ENCODE measurements at regions not wholly inside any gene's neighbourhood (a gene's known extent, or its start where the extent isn't known, plus 50 kb on each side); places are given as distances from the start of the nearest gene placed in this dataset.

DNA sequence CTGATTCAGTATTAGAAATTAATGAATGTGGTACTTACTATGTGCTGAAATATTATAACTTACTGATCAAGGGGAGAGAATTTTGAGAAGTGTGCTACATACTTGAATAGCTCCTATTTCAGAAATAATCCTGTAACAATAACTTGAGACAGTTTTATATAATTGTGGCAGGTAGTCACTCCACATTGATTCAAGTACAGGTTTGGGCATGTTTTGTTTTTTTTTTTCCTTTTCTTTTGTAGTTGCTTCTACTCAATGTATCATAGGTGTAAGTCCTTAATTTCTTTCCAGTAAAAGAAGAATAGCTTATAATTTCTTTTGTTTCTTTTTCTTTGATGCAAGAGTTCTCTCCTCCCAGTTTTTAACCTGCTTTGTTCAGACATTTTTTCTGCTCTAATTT lies 86.1 kb upstream of the ADGRL2 start:
- Histone ChIP-seq H3K36me3 (ENCODE audit: insufficient read depth, low read length) (no peaks in the 10 kb centered on the region), H3K9me3 (ENCODE audit: low read length) (no peaks in the 10 kb centered on the region), H3K4me1 (ENCODE audit: insufficient read depth, low read length) (no peaks in the 10 kb centered on the region), H3K9ac (ENCODE audit: low read length) (no peak overlapping the region), H3K4me3 (ENCODE audit: low read depth in 1 of 2, low read length in 2 of 2) (no peak overlapping the region), H3K27me3 (ENCODE audit: control insufficient read depth in 1 of 2, insufficient read depth in 2 of 2, low read length in 2 of 2) (no peaks in the 10 kb centered on the region), H3K27ac (ENCODE audit: low read depth, low read length) (no peak overlapping the region)

- no peak overlapping the region for H3K4me3 ChIP-seq (ENCODE audit: low read depth in 1 of 2, low read length in 2 of 2)
- no peak overlapping the region for H3K27ac ChIP-seq (ENCODE audit: low read depth, low read length)
- no peaks in the 10 kb centered on the region for H3K4me1 ChIP-seq (ENCODE audit: insufficient read depth, low read length)
- no peaks in the 10 kb centered on the region for H3K36me3 ChIP-seq (ENCODE audit: insufficient read depth, low read length)
- no peaks in the 10 kb centered on the region for H3K9me3 ChIP-seq (ENCODE audit: low read length)
- no peaks in the 10 kb centered on the region for H3K27me3 ChIP-seq (ENCODE audit: control insufficient read depth in 1 of 2, insufficient read depth in 2 of 2, low read length in 2 of 2)
- no peak overlapping the region for H3K9ac ChIP-seq (ENCODE audit: low read length)
These were observed 88.3 kb upstream of the ADGRL2 start for GRCh38 chr1:81712425-81712824.

- Histone ChIP-seq H3K27ac (ENCODE audit: low read depth, low read length) (no peak overlapping the region), H3K4me3 (ENCODE audit: low read depth in 1 of 2, low read length in 2 of 2) (no peak overlapping the region), H3K27me3 (ENCODE audit: control insufficient read depth in 1 of 2, insufficient read depth in 2 of 2, low read length in 2 of 2) (no peaks in the 10 kb centered on the region), H3K9ac (ENCODE audit: low read length) (no peak overlapping the region), H3K4me1 (ENCODE audit: insufficient read depth, low read length) (no peaks in the 10 kb centered on the region), H3K9me3 (ENCODE audit: low read length) (no peaks in the 10 kb centered on the region), H3K36me3 (ENCODE audit: insufficient read depth, low read length) (no peaks in the 10 kb centered on the region)
These were observed 89.9 kb upstream of the ADGRL2 start for GRCh38 chr1:81710857-81711256.

DNA sequence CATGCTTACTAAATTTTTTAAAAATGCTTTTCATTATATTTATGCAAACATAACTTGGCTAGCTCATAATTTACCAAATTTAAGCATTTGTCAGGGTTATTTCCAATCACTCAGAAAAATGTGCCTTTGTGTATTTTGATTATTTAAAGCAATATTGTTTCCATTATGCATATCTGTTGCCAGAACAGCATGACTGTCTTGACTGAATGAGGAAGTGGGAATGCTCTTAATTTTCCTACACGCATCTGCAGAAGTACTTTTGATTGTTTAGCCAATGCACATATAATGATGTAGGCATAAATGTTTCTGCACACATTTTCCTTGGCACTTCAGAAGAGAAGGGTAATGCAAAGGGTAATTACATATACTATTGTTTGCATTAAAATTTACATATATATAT lies 92.5 kb upstream of the ADGRL2 start:
- no peak overlapping the region for H3K4me3 ChIP-seq (ENCODE audit: low read depth in 1 of 2, low read length in 2 of 2)
- H3K9me3 ChIP-seq (ENCODE audit: low read length) = no peaks in the 10 kb centered on the region
- no peak overlapping the region for H3K27ac ChIP-seq (ENCODE audit: low read depth, low read length)
- H3K9ac ChIP-seq (ENCODE audit: low read length) = no peak overlapping the region
- no peaks in the 10 kb centered on the region for H3K4me1 ChIP-seq (ENCODE audit: insufficient read depth, low read length)
- no peaks in the 10 kb centered on the region for H3K27me3 ChIP-seq (ENCODE audit: control insufficient read depth in 1 of 2, insufficient read depth in 2 of 2, low read length in 2 of 2)
- H3K36me3 ChIP-seq (ENCODE audit: insufficient read depth, low read length) = no peaks in the 10 kb centered on the region

GRCh38 chr1:81706650-81707435 lies 93.9 kb upstream of the ADGRL2 start:
- Histone ChIP-seq H3K27ac (ENCODE audit: low read depth, low read length) (no peak overlapping the region), H3K9me3 (ENCODE audit: low read length) (no peaks in the 10 kb centered on the region), H3K36me3 (ENCODE audit: insufficient read depth, low read length) (no peaks in the 10 kb centered on the region), H3K27me3 (ENCODE audit: control insufficient read depth in 1 of 2, insufficient read depth in 2 of 2, low read length in 2 of 2) (no peaks in the 10 kb centered on the region), H3K9ac (ENCODE audit: low read length) (no peak overlapping the region), H3K4me3 (ENCODE audit: low read depth in 1 of 2, low read length in 2 of 2) (no peak overlapping the region), H3K4me1 (ENCODE audit: insufficient read depth, low read length) (no peaks in the 10 kb centered on the region)

- no peaks in the 10 kb centered on the region for H3K27me3 ChIP-seq (ENCODE audit: control insufficient read depth in 1 of 2, insufficient read depth in 2 of 2, low read length in 2 of 2)
- H3K4me3 ChIP-seq (ENCODE audit: low read depth in 1 of 2, low read length in 2 of 2) = no peak overlapping the region
- H3K9ac ChIP-seq (ENCODE audit: low read length) = no peak overlapping the region
- no peaks in the 10 kb centered on the region for H3K36me3 ChIP-seq (ENCODE audit: insufficient read depth, low read length)
- H3K27ac ChIP-seq (ENCODE audit: low read depth, low read length) = no peak overlapping the region
- no peaks in the 10 kb centered on the region for H3K9me3 ChIP-seq (ENCODE audit: low read length)
- no peaks in the 10 kb centered on the region for H3K4me1 ChIP-seq (ENCODE audit: insufficient read depth, low read length)
These were observed 96.8 kb upstream of the ADGRL2 start for GRCh38 chr1:81703756-81704463.

GRCh38 chr1:81703391-81703755 lies 97.4 kb upstream of the ADGRL2 start:
- Histone ChIP-seq H3K4me1 (ENCODE audit: insufficient read depth, low read length) (no peaks in the 10 kb centered on the region), H3K4me3 (ENCODE audit: low read depth in 1 of 2, low read length in 2 of 2) (no peak overlapping the region), H3K9ac (ENCODE audit: low read length) (no peak overlapping the region), H3K9me3 (ENCODE audit: low read length) (no peaks in the 10 kb centered on the region), H3K27ac (ENCODE audit: low read depth, low read length) (no peak overlapping the region), H3K36me3 (ENCODE audit: insufficient read depth, low read length) (no peaks in the 10 kb centered on the region), H3K27me3 (ENCODE audit: control insufficient read depth in 1 of 2, insufficient read depth in 2 of 2, low read length in 2 of 2) (no peaks in the 10 kb centered on the region)

- Histone ChIP-seq H3K27me3 (ENCODE audit: control insufficient read depth in 1 of 2, insufficient read depth in 2 of 2, low read length in 2 of 2) (no peaks in the 10 kb centered on the region), H3K27ac (ENCODE audit: low read depth, low read length) (no peak overlapping the region), H3K4me1 (ENCODE audit: insufficient read depth, low read length) (no peaks in the 10 kb centered on the region), H3K36me3 (ENCODE audit: insufficient read depth, low read length) (no peaks in the 10 kb centered on the region), H3K9me3 (ENCODE audit: low read length) (no peaks in the 10 kb centered on the region), H3K4me3 (ENCODE audit: low read depth in 1 of 2, low read length in 2 of 2) (no peak overlapping the region), H3K9ac (ENCODE audit: low read length) (no peak overlapping the region)
These were observed 97.8 kb upstream of the ADGRL2 start for GRCh38 chr1:81702903-81703302.

DNA sequence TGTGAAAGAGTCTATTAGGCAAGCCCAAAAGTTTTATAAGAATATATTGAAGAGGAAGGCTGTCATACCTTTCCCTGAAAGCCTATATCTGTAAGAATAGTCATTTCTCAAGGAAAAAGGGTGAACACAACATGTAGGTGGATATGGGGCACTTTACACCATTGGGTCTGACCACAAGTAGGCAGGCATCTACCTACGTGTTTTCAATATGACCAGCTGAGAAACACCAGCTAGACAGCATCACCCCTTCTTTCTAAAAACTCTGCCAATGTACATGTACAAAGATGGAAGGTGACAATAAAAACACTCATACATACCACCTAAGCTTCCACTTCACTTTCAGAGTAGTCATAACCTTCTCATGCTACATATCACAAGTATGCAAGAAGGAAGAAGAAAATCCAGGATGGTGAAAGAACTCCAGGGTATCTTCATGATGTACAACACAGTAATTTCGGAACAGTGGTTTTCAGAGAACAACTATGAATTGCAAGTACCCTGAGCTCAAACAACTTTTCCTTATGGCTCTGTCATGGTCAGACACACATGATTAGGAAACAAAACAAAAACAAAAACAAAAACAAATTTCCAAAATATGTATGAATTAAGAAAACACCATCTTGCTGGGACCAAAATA lies 98.5 kb upstream of the ADGRL2 start:
- Histone ChIP-seq H3K4me3 (ENCODE audit: low read depth in 1 of 2, low read length in 2 of 2) (no peak overlapping the region), H3K27me3 (ENCODE audit: control insufficient read depth in 1 of 2, insufficient read depth in 2 of 2, low read length in 2 of 2) (no peaks in the 10 kb centered on the region), H3K27ac (ENCODE audit: low read depth, low read length) (no peak overlapping the region), H3K9me3 (ENCODE audit: low read length) (no peaks in the 10 kb centered on the region), H3K36me3 (ENCODE audit: insufficient read depth, low read length) (no peaks in the 10 kb centered on the region), H3K4me1 (ENCODE audit: insufficient read depth, low read length) (no peaks in the 10 kb centered on the region), H3K9ac (ENCODE audit: low read length) (no peak overlapping the region)

DNA sequence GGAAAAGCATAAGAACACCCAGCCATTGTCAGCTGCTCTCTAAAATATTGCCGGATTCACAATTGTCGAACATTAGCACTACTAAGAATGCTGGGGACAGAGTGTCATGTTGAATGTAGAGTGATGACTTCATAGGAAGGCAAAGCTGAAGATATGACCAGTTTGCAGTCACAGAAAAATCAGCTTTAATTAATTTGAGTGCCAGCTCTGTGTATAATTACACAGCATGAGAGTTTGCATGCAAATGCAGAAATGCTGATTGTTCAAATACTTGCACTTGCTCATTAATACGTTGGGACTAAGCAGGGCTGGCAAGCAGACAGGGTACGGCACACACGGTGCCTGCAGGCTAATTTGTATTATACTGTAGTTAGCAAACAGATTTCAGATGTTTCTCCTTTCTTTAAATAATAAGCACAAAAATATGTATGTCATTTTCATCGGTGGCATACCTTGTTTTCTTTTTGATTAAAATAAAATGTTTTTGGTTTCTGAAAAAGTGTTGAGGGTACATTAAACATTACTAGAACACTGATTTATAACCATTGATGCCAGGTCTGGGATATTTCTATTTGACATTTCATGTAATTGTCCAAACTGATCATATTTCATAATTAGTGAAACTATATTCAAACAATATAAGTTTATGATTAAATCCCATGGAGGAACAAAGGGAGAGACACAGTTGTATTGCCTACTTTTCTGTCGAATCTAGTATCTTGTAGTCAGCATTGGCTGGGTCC lies 99.8 kb upstream of the ADGRL2 start:
- peaks cover 2% of the 10 kb centered on the region for H3K4me1 ChIP-seq (ENCODE audit: insufficient read depth, low read length)
- no peaks in the 10 kb centered on the region for H3K9me3 ChIP-seq (ENCODE audit: low read length)
- H3K9ac ChIP-seq (ENCODE audit: low read length) = no peak overlapping the region
- no peak overlapping the region for H3K4me3 ChIP-seq (ENCODE audit: low read depth in 1 of 2, low read length in 2 of 2)
- H3K27ac ChIP-seq (ENCODE audit: low read depth, low read length) = no peak overlapping the region
- H3K27me3 ChIP-seq (ENCODE audit: control insufficient read depth in 1 of 2, insufficient read depth in 2 of 2, low read length in 2 of 2) = no peaks in the 10 kb centered on the region
- no peaks in the 10 kb centered on the region for H3K36me3 ChIP-seq (ENCODE audit: insufficient read depth, low read length)

- Histone ChIP-seq H3K36me3 (ENCODE audit: insufficient read depth, low read length) (no peaks in the 10 kb centered on the region), H3K4me1 (ENCODE audit: insufficient read depth, low read length) (peaks cover 4% of the 10 kb centered on the region), H3K4me3 (ENCODE audit: low read depth in 1 of 2, low read length in 2 of 2) (no peak overlapping the region), H3K27me3 (ENCODE audit: control insufficient read depth in 1 of 2, insufficient read depth in 2 of 2, low read length in 2 of 2) (no peaks in the 10 kb centered on the region), H3K9me3 (ENCODE audit: low read length) (no peaks in the 10 kb centered on the region), H3K27ac (ENCODE audit: low read depth, low read length) (no peak overlapping the region), H3K9ac (ENCODE audit: low read length) (no peak overlapping the region)
These were observed 101.5 kb upstream of the ADGRL2 start for GRCh38 chr1:81699234-81699633.
